ENCODE measurements at regions not wholly inside any gene's neighbourhood (a gene's known extent, or its start where the extent isn't known, plus 50 kb on each side); places are given as distances from the start of the nearest gene placed in this dataset.
A peak's percentile ranks its signal among the peaks of the same experiment; 100 is the strongest.
"Not testable (repeated sequence)": the region's sequence is repeated elsewhere in the genome, so short reads cannot be mapped to it uniquely, and the experiment has no call there.

GRCh38 chr9:97248252-97248651 is 59.2 kb upstream of the CCDC180 start:
- not testable (repeated sequence) for H3K27ac ChIP-seq (ENCODE audit: low read length); H3K9me3 ChIP-seq (ENCODE audit: control insufficient read depth, insufficient read depth, low read length); H3K4me3 ChIP-seq (ENCODE audit: low read length); H3K4me1 ChIP-seq (ENCODE audit: control insufficient read depth, insufficient read depth, low read length); H3K27me3 ChIP-seq (ENCODE audit: control insufficient read depth, insufficient read depth, low read length); DNase-seq (ENCODE audit: low read depth, low spot score); H3K36me3 ChIP-seq (ENCODE audit: control insufficient read depth, insufficient read depth, low read length)
- no CpG with 5 or more reads among the region's 2 CpGs for WGBS (ENCODE audit: insufficient coverage, insufficient read length)

DNA sequence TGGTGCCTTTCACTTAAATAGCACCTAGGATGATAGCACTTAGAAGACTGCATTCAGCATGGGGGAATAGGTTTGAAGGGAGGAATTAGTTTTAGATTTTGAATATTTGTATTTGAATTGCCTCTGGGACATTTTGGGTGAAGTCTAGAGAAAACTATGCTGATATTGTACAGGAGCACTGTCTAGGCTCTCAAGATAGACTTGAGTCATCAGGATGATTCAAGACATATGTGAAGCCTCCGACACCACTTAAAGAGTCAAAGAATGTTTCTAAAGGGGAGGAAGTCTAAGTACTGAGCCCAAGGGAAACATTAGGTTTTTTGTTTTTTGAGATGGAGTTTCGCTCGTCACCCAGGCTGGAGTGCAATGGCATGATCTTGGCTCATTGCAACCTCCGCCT is 63.9 kb upstream of the CCDC180 start:
- DNase-seq (ENCODE audit: low read depth, low spot score): no peak
- no peaks in the 10 kb centered on the region for H3K4me1 ChIP-seq (ENCODE audit: control insufficient read depth, insufficient read depth, low read length)
- no CpG with 5 or more reads among the region's 4 CpGs for WGBS (ENCODE audit: insufficient coverage, insufficient read length)
- no peak overlapping the region for H3K4me3 ChIP-seq (ENCODE audit: low read length)
- H3K9me3 ChIP-seq (ENCODE audit: control insufficient read depth, insufficient read depth, low read length): no peaks in the 10 kb centered on the region
- H3K36me3 ChIP-seq (ENCODE audit: control insufficient read depth, insufficient read depth, low read length): no peaks in the 10 kb centered on the region
- no peak overlapping the region for H3K27ac ChIP-seq (ENCODE audit: low read length)
- H3K27me3 ChIP-seq (ENCODE audit: control insufficient read depth, insufficient read depth, low read length): no peaks in the 10 kb centered on the region

- not testable (repeated sequence) for H3K9me3 ChIP-seq (ENCODE audit: control insufficient read depth, insufficient read depth, low read length); H3K36me3 ChIP-seq (ENCODE audit: control insufficient read depth, insufficient read depth, low read length); DNase-seq (ENCODE audit: low read depth, low spot score); H3K4me1 ChIP-seq (ENCODE audit: control insufficient read depth, insufficient read depth, low read length); H3K27me3 ChIP-seq (ENCODE audit: control insufficient read depth, insufficient read depth, low read length); H3K27ac ChIP-seq (ENCODE audit: low read length); H3K4me3 ChIP-seq (ENCODE audit: low read length)
- no CpG with 5 or more reads among the region's 5 CpGs for WGBS (ENCODE audit: insufficient coverage, insufficient read length)
These were observed 66.0 kb upstream of the CCDC180 start for GRCh38 chr9:97241430-97241829.

- peak overlapping the region; percentile 44; the same call in 1 of the 2 replicates for H3K4me3 ChIP-seq (ENCODE audit: low read length)
- no peaks in the 10 kb centered on the region for H3K36me3 ChIP-seq (ENCODE audit: control insufficient read depth, insufficient read depth, low read length)
- DNase-seq (ENCODE audit: low read depth, low spot score): no peak
- H3K27me3 ChIP-seq (ENCODE audit: control insufficient read depth, insufficient read depth, low read length): no peaks in the 10 kb centered on the region
- H3K27ac ChIP-seq (ENCODE audit: low read length): no peak overlapping the region
- no peaks in the 10 kb centered on the region for H3K9me3 ChIP-seq (ENCODE audit: control insufficient read depth, insufficient read depth, low read length)
- WGBS (ENCODE audit: insufficient coverage, insufficient read length): no CpG with 5 or more reads among the region's 58 CpGs
- H3K4me1 ChIP-seq (ENCODE audit: control insufficient read depth, insufficient read depth, low read length): no peaks in the 10 kb centered on the region
These were observed 69.2 kb upstream of the CCDC180 start for GRCh38 chr9:97237951-97238889.

DNA sequence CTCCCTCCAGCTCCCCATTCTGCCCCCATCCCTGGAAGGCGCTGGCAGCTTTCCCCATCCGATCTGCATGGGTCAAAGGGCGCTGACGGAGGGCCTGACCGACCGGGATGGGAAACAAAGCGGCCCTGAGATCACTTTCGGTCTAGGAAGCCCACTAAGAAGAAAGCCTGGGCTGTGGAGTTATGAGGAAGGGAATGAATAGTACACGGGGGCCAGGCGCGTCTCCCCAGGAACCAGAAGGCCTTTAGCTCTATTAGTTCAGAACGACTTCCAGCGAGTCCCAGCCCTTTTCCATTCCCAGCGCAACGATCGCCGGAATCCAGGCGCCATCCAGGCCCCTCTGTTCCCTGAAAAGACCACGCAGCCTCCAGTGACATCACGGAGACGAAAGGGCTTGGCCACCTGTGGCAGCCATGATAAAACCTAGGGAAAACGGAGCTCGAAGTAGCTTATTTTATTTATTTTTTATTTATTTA is 70.1 kb upstream of the CCDC180 start:
- WGBS (ENCODE audit: insufficient coverage, insufficient read length): no CpG with 5 or more reads among the region's 23 CpGs

DNA sequence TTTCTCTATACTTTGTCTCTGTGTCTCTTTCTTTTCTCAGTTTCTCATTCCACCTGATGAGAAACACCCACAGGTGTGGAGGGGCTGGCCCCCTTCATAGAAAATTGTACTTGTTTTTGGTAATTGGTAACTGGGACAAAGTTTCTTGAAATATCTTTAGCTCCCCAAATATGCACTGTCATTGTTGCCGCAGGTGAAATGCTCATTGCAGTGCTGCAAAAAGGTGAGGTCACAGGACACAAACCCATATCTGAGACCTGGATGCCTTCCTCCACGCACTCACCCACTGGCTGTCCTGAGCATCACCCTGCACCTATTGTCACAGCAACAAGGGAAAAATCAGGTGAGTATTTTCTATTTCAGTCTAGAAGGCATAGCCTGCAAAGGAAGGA is 74.5 kb upstream of the CCDC180 start:
- not testable (repeated sequence) for H3K9me3 ChIP-seq (ENCODE audit: control insufficient read depth, insufficient read depth, low read length); H3K4me3 ChIP-seq (ENCODE audit: low read length); H3K36me3 ChIP-seq (ENCODE audit: control insufficient read depth, insufficient read depth, low read length); H3K27me3 ChIP-seq (ENCODE audit: control insufficient read depth, insufficient read depth, low read length); H3K4me1 ChIP-seq (ENCODE audit: control insufficient read depth, insufficient read depth, low read length); H3K27ac ChIP-seq (ENCODE audit: low read length); DNase-seq (ENCODE audit: low read depth, low spot score)
- WGBS (ENCODE audit: insufficient coverage, insufficient read length): no CpG with 5 or more reads among the region's 2 CpGs

More for the DNA sequence above, 70.1 kb upstream of the CCDC180 start:
- Histone ChIP-seq H3K27me3 (ENCODE audit: control insufficient read depth, insufficient read depth, low read length) (no peaks in the 10 kb centered on the region), H3K36me3 (ENCODE audit: control insufficient read depth, insufficient read depth, low read length) (no peaks in the 10 kb centered on the region; the same call in 1 of the 2 replicates), H3K4me3 (ENCODE audit: low read length) (peak overlapping the region; percentile 6; the same call in 1 of the 2 replicates), H3K27ac (ENCODE audit: low read length) (no peak overlapping the region), H3K9me3 (ENCODE audit: control insufficient read depth, insufficient read depth, low read length) (no peaks in the 10 kb centered on the region; the same call in 1 of the 2 replicates), H3K4me1 (ENCODE audit: control insufficient read depth, insufficient read depth, low read length) (no peaks in the 10 kb centered on the region)
- DNase-seq (ENCODE audit: low read depth, low spot score): no peak

DNA sequence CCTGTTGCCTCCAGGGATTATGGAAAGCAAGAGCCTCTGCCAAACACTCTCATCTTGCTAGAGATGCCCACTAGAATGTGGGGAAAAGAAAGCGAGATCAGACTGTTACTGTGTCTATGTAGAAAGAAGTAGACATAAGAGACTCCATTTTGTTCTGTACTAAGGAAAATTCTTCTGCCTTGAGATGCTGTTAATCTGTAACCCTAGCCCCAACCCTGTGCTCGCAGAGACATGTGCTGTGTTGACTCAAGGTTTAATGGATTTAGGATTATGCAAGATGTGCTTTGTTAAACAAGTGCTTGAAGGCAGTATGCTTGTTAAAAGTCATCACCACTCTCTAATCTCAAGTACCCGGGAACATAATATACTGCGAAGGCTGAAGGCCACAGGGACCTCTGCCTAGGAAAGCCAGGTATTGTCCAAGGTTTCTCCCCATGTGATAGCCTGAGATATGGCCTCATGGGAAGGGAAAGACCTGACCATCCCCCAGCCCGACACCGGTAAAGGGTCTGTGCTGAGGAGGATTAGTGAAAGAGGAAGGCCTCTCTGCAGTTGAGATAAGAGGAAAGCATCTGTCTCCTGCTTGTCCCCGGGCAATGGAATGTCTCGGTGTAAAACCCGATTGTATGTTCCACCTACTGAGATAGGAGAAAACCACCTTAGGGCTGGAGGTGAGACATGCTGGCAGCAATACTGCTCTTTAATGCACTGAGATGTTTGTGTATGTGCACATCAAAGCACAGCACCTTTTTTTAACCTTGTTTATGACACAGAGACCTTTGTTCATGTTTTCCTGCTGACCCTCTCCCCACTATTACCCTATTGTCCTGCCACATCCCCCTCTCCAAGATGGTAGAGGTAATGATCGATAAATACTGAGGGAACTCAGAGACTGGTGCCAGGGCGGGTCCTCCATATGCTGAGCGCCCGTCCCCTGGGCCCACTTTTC is 75.1 kb upstream of the CCDC180 start:
- H3K27me3 ChIP-seq (ENCODE audit: control insufficient read depth, insufficient read depth, low read length); H3K36me3 ChIP-seq (ENCODE audit: control insufficient read depth, insufficient read depth, low read length); H3K27ac ChIP-seq (ENCODE audit: low read length); DNase-seq (ENCODE audit: low read depth, low spot score); H3K4me3 ChIP-seq (ENCODE audit: low read length); H3K9me3 ChIP-seq (ENCODE audit: control insufficient read depth, insufficient read depth, low read length); H3K4me1 ChIP-seq (ENCODE audit: control insufficient read depth, insufficient read depth, low read length): not testable (repeated sequence)
- no CpG with 5 or more reads among the region's 13 CpGs for WGBS (ENCODE audit: insufficient coverage, insufficient read length)

DNA sequence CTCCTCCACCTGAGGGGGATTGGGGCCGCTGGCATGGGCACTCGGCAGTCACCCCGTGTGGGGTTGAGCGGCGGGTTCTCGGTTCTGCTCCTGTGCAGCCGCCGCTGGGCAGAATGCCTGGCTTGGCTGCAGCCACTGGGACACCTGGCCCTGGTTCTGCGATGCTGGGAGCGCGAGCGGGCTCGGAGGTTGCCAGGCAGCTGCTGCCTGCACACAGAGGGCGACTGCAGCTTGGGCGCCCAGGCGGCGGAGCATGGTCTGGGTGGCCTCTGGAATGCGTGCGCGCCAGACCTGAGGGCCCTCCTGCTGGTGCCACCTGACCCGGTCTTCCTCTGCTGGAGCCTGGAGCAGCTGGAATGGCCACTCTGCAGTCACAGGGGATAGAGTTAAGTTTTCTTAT is 85.1 kb upstream of the CCDC180 start:
- not testable (repeated sequence) for H3K27me3 ChIP-seq (ENCODE audit: control insufficient read depth, insufficient read depth, low read length); H3K9me3 ChIP-seq (ENCODE audit: control insufficient read depth, insufficient read depth, low read length); DNase-seq (ENCODE audit: low read depth, low spot score); H3K27ac ChIP-seq (ENCODE audit: low read length); H3K4me1 ChIP-seq (ENCODE audit: control insufficient read depth, insufficient read depth, low read length); H3K36me3 ChIP-seq (ENCODE audit: control insufficient read depth, insufficient read depth, low read length)
- no CpG with 5 or more reads among the region's 21 CpGs for WGBS (ENCODE audit: insufficient coverage, insufficient read length)
- H3K4me3 ChIP-seq (ENCODE audit: low read length): peak overlapping the region; percentile 53

DNA sequence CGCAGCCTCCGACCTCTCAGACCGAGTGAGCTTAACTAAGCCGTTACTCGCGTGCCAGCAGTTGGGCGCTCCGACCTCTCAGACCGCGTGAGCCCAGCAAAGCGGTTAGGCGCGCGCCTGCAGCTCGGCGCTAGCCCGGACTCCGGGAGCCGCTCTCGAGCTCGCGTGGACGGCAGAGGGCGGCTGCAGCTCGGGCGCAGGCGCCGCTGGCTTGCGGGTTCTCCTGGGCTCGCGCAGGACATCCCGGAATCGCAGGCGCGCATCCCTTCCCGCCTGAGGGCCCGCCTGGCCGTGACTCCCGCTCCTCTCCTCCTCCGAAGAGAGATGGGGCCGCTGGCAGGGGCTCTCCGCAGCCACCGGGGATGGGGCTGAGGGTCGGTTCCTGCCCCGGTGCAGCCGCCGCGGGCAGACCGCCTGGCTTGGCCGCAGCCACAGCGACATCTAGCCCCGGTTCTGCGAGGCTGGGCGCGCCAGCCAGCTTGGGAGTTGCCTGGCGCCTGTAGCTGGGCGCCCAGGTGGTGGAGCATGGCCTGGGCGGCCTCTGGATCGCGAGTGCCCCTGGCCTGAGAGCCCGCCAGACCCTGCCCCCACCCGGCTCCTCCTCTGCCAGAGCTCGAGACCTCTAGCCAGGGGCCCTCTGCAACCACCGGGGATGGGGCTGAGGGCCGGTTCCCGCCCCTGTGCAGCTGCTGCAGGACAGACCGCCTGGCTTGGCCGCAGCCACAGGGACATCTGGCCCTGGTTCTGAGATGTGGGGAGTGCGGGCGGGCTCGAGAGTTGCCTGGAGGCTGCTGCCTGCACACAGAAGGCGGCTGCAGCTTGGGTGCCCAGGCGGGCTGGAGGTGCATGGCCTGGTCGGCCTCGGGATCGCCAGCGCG is 85.7 kb upstream of the CCDC180 start:
- H3K9me3 ChIP-seq (ENCODE audit: control insufficient read depth, insufficient read depth, low read length); H3K36me3 ChIP-seq (ENCODE audit: control insufficient read depth, insufficient read depth, low read length); H3K27ac ChIP-seq (ENCODE audit: low read length); DNase-seq (ENCODE audit: low read depth, low spot score); H3K4me1 ChIP-seq (ENCODE audit: control insufficient read depth, insufficient read depth, low read length); H3K27me3 ChIP-seq (ENCODE audit: control insufficient read depth, insufficient read depth, low read length): not testable (repeated sequence)
- H3K4me3 ChIP-seq (ENCODE audit: low read length): peak overlapping the region; percentile 53
- no CpG with 5 or more reads among the region's 78 CpGs for WGBS (ENCODE audit: insufficient coverage, insufficient read length)
